ENCODE measurements at regions not wholly inside any gene's neighbourhood (a gene's known extent, or its start where the extent isn't known, plus 50 kb on each side); places are given as distances from the start of the nearest gene placed in this dataset.
"Not testable (repeated sequence)": the region's sequence is repeated elsewhere in the genome, so short reads cannot be mapped to it uniquely, and the experiment has no call there.

- TF ChIP-seq ZNF426 (tag by site-specific recombination; IDR thresholded peaks at IDR 0.05) (no peak), ZNF19 (tag by site-specific recombination; IDR thresholded peaks at IDR 0.05; ENCODE audit: low read depth) (no peak)
Measured at GRCh38 chr9:25813478-25813877, 135.2 kb upstream of the TUSC1 start (continued).

- Histone ChIP-seq H3K4me3 (ENCODE audit: low read depth, low read length) (no peak overlapping the region), H3K9me3 (ENCODE audit: control insufficient read depth, insufficient read depth, low read depth, low read length) (no peaks in the 10 kb centered on the region), H3K27ac (ENCODE audit: extremely low read depth, low read depth, low read length) (no peak overlapping the region), H3K4me1 (ENCODE audit: control insufficient read depth, insufficient read depth, low read length) (no peaks in the 10 kb centered on the region), H3K36me3 (ENCODE audit: control insufficient read depth in 2 of 2, insufficient read depth in 1 of 2, low read length in 2 of 2) (no peaks in the 10 kb centered on the region)
- TF ChIP-seq ZNF23 (tag by site-specific recombination; IDR thresholded peaks at IDR 0.05; ENCODE audit: borderline replicate concordance) (no peak), ATF2 (tag by site-specific recombination; IDR thresholded peaks at IDR 0.05; ENCODE audit: low read depth) (no peak), ZNF112 (tag by site-specific recombination; IDR thresholded peaks at IDR 0.05) (no peak), ZEB2 (tag by site-specific recombination; IDR thresholded peaks at IDR 0.05) (no peak), ZNF239 (tag by site-specific recombination; IDR thresholded peaks at IDR 0.05) (no peak), SP2 (tag by site-specific recombination; IDR thresholded peaks at IDR 0.05) (no peak), ZNF175 (tag by site-specific recombination; IDR thresholded peaks at IDR 0.05) (no peak), SETDB1 (IDR thresholded peaks at IDR 0.05; ENCODE audit: insufficient read length, low read length) (no peak)
- ChIA-PET CTCF (no interaction called here), POLR2A (no interaction called here)
Measured at GRCh38 chr9:25808554-25808953, 130.3 kb upstream of the TUSC1 start.

- H3K36me3 ChIP-seq (ENCODE audit: control insufficient read depth in 2 of 2, insufficient read depth in 1 of 2, low read length in 2 of 2), result no peaks in the 10 kb centered on the region
- no peak overlapping the region for H3K27ac ChIP-seq (ENCODE audit: extremely low read depth, low read depth, low read length)
- H3K4me1 ChIP-seq (ENCODE audit: control insufficient read depth, insufficient read depth, low read length), result no peaks in the 10 kb centered on the region
- ChIA-PET CTCF (no interaction called here), POLR2A (no interaction called here)
- no peaks in the 10 kb centered on the region for H3K9me3 ChIP-seq (ENCODE audit: control insufficient read depth, insufficient read depth, low read depth, low read length)
- H3K4me3 ChIP-seq (ENCODE audit: low read depth, low read length), result no peak overlapping the region
- TF ChIP-seq MYNN (tag by site-specific recombination; IDR thresholded peaks at IDR 0.05; ENCODE audit: borderline replicate concordance) (no peak), ATF2 (tag by site-specific recombination; IDR thresholded peaks at IDR 0.05; ENCODE audit: low read depth) (no peak), ZFP37 (tag by site-specific recombination; IDR thresholded peaks at IDR 0.05) (no peak), ZNF777 (tag by site-specific recombination; IDR thresholded peaks at IDR 0.05; ENCODE audit: borderline replicate concordance) (no peak), BCL11A (tag by site-specific recombination; IDR thresholded peaks at IDR 0.05; ENCODE audit: low read depth) (no peak), ZNF548 (tag by site-specific recombination; IDR thresholded peaks at IDR 0.05) (no peak), ZNF510 (tag by site-specific recombination; IDR thresholded peaks at IDR 0.05; ENCODE audit: insufficient replicate concordance) (no peak), ZNF239 (tag by site-specific recombination; IDR thresholded peaks at IDR 0.05) (no peak), ZNF146 (tag by site-specific recombination; IDR thresholded peaks at IDR 0.05) (no peak), ZSCAN5A (tag by site-specific recombination; IDR thresholded peaks at IDR 0.05) (no peak), ZNF677 (tag by site-specific recombination; IDR thresholded peaks at IDR 0.05) (no peak), ZNF202 (tag by site-specific recombination; IDR thresholded peaks at IDR 0.05; ENCODE audit: borderline replicate concordance) (no peak), ZNF311 (tag by site-specific recombination; IDR thresholded peaks at IDR 0.05; ENCODE audit: borderline replicate concordance) (no peak)
Measured at GRCh38 chr9:25804856-25805255, 126.6 kb upstream of the TUSC1 start.

- H3K4me3 ChIP-seq (ENCODE audit: low read depth, low read length); H3K36me3 ChIP-seq (ENCODE audit: control insufficient read depth in 2 of 2, insufficient read depth in 1 of 2, low read length in 2 of 2); H3K9me3 ChIP-seq (ENCODE audit: control insufficient read depth, insufficient read depth, low read depth, low read length); H3K27ac ChIP-seq (ENCODE audit: extremely low read depth, low read depth, low read length); H3K4me1 ChIP-seq (ENCODE audit: control insufficient read depth, insufficient read depth, low read length); CTCF ChIA-PET; POLR2A ChIA-PET: not testable (repeated sequence)
Measured at GRCh38 chr9:25801989-25802388, 123.7 kb upstream of the TUSC1 start.

Data from HEK293 (cell line).